GM03348 (cell line): ENCODE measurements at regions not wholly inside any gene's neighbourhood (a gene's known extent, or its start where the extent isn't known, plus 50 kb on each side); places are given as distances from the start of the nearest gene placed in this dataset.

Source experiments
- DNase-seq: peaks from one replicate; pipeline ENCODE4 v3.0.0; 2012; ENCODE audit warnings: low spot score

- DNase-seq, result no peak
Observed at GRCh38 chr13:103190841-103191240, 124.6 kb upstream of the SLC10A2 start.

GRCh38 chr13:103188713-103189326, 122.6 kb upstream of the SLC10A2 start:
- no peak for DNase-seq

GRCh38 chr13:103187721-103188156, 121.5 kb upstream of the SLC10A2 start:
- no peak for DNase-seq

DNA sequence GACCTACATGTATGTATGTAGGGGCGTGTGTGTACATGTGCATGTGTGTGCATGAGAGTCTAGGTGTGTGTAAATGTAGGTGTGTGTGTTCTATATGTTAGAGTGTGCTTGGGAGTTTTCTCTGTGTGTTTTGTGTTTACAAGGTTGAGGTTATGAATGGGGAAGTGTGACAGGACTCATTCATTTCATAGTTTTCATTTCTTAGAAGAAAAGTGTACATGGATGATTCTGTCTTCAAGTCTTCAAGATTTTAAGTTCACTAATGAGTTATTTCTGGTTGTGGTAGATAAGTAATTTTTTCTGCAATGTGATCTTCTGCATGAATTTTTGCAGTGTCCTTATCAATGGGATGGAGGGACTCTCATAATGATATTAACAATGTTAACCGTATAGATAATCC, 118.2 kb upstream of the SLC10A2 start:
- DNase-seq, result no peak

DNA sequence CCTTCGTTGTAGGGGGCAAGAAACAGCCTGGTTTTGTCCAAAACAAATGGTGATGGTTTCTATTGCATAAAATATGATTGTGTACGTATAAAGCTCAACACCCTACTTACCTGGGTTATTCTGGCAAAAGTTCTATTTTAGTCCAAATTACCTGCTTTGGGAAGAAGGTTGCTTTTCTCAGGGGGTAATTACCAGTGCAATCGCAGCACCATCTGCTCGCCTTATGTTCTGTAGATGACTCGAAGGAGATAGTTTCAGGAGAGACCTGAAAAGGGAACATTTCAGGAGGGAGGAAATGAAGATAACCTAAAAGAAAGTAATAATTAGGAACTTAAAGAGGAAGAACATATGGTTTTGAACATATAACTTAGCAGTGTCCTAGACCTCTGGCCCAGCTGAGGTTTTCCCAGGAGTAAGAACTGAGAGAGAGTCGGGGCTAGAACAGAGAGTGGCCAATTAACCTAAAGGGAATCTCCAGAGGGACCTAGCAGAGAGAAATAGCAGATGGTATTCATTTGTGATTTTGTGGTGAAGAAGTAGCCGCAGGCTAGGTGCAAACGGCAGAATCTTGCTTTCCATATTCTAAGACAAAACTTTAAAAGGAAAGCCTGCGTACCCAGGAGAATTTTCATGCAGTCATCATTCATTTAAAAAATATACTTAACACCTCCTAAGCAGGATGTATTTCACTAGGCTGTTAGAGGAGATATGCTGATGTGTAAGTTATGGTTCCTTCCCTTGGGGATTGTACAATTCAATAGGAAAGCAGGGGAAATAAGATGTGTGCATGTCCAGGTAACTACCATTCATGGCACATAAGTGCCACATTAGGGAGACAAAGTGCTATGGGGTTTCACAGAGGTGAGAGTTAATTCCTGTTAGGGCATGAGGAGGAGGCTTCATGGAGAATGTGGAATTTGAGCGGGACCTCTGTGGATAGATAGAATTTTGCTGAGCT, 113.0 kb upstream of the SLC10A2 start:
- no peak for DNase-seq

- DNase-seq, result no peak
Observed at GRCh38 chr13:103174966-103175365, 108.7 kb upstream of the SLC10A2 start.

- DNase-seq, result no peak
Observed at GRCh38 chr13:103168901-103169508, 102.8 kb upstream of the SLC10A2 start.

- no peak for DNase-seq
Observed at GRCh38 chr13:103164251-103164650, 98.0 kb upstream of the SLC10A2 start.

- DNase-seq, result no peak
Observed at GRCh38 chr13:103161476-103161875, 95.3 kb upstream of the SLC10A2 start.

DNA sequence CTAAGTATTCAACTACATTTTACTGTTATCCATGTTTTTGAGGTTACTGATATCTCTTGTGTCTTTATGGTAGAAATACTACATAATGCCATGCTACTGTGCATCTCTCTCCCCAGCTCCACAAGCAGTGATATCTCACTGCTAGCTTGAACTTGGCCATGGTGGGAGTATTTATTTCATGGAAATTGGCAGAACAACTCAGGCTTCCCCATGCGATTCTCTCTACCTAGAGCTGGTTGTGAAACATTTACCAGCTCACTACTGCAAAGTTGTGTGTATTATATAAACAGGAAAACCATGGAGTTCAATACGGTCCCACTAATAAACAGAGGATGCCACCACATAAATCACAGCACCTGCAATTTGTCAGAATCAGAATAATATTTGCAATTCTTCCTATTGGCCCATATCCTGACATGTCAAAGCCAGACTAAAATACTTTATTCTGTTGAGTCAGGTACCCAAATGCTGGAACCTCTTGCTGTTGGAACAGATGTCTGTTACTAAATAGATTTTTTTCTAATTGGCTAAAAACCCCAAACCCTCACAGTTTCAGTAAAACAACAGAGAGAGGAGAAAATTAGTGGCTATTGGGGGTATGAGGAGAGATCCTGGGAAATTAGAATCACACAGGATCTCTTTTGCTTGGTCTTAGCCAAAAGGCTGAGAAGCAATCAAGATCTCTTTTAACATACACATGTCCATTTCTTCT, 91.4 kb upstream of the SLC10A2 start:
- no peak for DNase-seq

- no peak for DNase-seq
Observed at GRCh38 chr13:103157016-103157415, 90.8 kb upstream of the SLC10A2 start.

- DNase-seq, result no peak
Observed at GRCh38 chr13:103156346-103156998, 90.3 kb upstream of the SLC10A2 start.

GRCh38 chr13:103153466-103153865, 87.2 kb upstream of the SLC10A2 start:
- DNase-seq, result no peak

DNA sequence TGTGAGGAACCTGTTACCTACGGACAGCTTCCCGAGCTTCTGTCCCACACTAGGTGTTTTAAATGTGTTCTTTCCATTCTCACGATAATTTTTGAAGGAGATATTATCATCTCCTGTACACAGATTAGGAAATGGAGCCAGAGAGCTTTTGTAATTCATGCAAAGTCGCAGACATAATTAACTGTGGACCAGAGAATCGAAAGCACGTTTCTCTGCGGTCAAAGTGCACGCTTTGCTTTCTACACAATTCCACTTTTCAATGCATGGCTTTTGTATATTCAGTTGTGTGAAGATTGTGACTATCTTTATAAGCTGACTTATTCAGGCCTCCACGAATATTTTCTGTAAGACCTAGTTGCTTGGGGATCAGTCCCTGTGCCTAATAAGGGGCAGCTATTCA, 81.7 kb upstream of the SLC10A2 start:
- no peak for DNase-seq

DNA sequence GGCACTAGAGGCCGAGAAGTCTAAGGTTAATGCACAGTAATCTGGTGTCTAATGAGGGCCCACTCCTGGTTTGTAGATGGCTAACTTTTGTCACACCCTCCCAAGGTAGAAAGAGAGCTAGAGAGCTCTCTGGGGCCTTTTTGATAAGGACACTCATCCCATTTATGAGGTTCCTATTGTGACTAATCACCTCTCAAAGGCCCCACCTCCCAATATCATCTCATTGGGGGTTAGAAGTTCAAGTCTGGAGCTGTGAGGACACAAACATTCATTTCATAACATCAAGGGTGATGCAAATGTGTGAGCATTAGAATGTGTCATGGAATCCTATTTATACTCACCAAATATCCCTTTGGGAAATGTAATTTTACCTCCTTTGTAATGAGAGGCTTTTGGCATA, 79.2 kb upstream of the SLC10A2 start:
- no peak for DNase-seq

DNA sequence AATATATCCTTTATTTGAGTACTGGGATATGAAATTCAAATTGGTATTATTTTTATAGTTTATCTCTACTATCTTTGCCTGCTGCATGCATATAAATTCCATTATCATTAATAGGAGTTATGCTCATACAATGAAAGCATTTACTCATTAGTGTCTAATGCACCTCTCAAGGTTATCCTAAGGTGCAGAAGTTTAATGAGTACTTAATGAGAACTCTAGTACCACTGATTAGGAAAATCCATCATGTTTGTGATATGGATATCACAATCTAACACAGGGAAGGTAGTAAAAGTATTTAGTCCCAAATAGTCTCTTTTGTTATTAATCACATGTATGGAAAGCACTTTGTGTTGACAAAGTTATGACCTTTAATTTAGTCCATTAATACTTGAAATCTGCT, 77.2 kb upstream of the SLC10A2 start:
- DNase-seq, result no peak

DNA sequence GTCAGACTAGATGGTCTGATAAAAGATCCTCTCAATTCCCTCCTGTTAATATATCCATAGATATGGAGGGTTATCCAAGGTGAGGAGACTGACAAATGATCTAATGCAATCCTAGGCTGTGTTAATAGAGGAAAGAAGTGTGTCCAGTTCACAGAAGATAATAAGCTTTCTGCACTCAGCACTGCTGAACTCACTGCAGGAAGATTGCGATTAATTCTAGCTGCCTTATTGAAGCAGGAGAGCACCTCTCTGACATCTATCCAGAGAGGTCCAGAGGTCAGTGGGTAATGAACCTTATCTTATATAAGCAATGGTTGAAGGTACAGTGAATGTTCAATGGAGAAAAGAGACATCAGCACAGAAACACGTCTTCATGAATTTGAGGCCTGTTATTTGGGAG, 75.9 kb upstream of the SLC10A2 start:
- DNase-seq, result no peak

DNA sequence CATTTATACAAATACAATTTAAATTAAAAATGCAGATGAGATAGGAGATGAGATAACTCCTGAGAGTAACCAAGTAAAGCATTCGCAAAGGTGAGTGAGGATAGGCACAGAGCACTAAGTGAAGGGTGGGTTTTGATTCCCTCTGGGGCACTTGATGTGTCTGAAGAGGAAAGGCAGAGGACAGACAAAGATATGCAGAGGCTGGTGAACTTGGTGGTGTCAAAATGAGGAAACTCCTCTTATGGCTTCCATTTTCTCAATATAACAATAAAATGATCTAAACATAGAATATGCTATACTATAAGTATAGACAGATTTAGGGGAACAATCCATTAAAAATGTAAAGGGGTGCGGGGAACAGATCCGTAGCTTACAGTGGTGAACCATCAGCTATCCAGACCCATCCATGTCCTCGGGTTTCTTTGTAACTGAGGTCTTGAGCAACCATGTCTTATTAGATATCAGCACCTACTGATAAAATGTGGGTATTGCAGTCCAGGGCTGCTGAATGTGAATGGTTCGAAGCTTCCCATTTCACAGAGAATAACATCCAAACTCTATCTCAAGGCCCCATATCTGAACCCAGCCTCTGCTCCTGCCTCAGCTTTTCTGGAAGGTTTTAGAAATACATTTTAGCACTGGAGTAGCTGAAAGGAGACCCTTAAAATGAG, 73.9 kb upstream of the SLC10A2 start:
- DNase-seq, result no peak

DNA sequence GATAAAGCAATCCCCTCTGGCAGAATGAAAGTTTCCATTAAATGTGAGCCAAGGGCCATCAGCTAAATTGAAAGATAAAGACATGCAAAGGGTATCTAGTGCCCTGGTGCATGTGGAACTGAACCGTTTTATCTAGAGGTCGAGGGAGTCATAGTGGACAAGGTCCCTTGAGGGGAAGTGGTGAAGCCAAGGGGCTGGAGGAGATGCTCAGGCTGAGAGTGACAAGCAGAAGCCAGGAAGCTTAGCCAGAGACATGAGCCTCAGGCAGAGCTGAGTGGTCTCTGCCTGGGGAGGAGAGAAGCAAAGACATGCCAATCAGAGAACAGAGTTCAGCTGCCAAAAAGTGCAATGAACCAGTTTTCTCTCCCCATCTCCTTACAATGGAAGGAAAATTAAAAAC, 68.1 kb upstream of the SLC10A2 start:
- no peak for DNase-seq

DNA sequence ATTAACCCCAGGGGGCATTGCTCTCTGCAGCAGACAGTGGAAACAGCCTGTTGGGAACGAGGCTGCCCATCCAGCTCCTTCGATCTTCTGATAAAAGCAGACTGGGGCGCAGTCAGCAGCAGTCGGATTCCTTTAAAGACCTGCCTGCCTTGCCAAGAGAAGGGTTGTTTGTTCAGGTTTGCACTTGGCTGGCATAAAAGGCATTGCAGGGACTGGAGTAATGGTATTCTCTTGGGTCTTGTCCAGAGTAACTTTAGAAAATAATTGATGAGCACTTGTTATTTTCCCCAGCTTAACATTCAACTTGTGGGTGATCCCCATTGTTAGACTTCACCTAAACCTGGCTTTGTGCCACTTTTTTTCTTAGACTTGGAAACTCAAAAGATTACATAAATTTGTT, 67.3 kb upstream of the SLC10A2 start:
- DNase-seq, result no peak

GRCh38 chr13:103130681-103131210, 64.5 kb upstream of the SLC10A2 start:
- no peak for DNase-seq
